Stimulated activated CD4-positive, alpha-beta T cell treated with anti-CD3 and anti-CD28 coated beads, Interleukin-12 subunit alpha, Interleukin-12 subunit beta, amount 100 ng/mL, for 48 hours (primary cell): ENCODE measurements at regions not wholly inside any gene's neighbourhood (a gene's known extent, or its start where the extent isn't known, plus 50 kb on each side); places are given as distances from the start of the nearest gene placed in this dataset.
"Not testable (repeated sequence)": the region's sequence is repeated elsewhere in the genome, so short reads cannot be mapped to it uniquely, and the experiment has no call there.

ENCODE experiments used
- DNase-seq, 3 donors: peaks; one replicate each; pipeline ENCODE4 v3.0.0-alpha.2; 2020; ENCODE audit warnings: low read depth in 2 of 3, low spot score in 1 of 3

DNA sequence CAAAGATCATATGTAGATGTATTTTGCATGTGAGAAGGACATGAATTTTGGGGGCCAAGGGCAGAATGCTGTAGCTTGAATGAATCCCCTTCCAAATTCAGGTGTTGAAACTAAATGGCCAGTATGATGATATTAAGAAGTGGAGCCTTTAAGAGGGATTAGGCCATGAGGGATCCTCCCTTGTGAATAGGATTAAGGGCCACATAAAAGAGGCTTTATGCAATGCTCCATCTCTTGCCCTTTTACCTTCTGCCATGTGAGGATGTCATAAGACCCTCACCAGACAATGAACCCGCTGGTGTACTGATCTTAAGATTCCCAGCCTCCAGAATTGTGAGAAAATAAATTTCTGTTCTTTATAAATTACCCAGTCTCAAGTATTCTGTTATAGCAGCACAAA is 206.1 kb downstream of the YTHDC2 start:
- no peak for DNase-seq

DNA sequence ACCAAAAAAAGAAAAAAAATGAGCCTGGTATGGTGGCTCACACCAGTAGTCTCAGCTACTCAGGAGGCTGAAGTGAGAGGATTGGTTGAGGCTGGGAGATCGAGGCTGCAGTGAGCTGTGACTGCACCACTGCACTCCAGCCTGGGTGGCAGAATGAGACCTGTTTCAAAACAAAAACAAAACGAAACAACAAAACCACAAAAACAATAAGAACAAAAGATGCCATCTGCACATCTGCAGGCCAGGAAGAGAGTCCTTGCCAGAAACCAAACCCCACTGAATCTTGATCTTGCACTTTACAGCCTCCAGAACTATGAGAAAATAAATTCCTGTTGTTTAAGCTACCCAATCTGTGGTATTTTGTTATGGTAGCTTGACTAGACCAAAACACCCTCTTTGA is 207.7 kb downstream of the YTHDC2 start:
- no peak for DNase-seq

DNA sequence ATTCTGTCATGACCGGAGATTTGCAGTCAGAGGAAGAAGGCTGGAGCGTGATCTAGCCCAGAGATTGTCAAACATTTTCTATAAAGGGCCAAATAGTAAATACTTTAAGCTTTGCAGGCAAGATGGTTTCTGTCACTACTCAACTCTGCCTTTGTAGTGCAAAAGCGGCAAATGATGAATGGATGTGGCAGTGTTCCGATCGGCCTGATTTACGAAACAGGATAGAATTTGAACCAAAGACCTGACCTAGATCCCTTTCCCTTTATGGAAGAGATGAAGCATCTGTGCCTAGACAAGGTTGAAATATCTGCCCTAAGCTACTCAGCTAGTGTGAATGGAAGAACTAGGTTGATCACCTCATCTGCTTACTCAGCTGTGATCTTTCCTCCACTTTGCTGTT is 209.5 kb downstream of the YTHDC2 start:
- DNase-seq: no peak

DNA sequence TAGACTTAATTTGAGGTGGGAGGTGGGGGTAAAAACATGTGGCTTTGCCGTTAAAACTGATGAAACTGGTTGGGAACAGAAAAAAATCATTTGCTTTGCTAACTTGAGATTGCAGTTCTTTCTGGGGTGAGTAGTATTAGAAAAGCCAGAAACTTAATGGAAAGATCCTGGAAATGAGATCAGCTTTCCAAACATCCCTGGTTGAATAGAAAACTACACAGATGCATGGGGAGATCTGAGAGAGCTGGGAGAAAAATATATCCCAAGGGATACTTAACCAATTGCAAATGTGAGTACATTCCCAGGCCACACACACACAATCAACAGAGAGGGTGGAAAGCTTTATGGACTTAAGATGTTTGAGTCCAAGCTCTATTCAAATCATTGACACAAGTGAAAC is 222.3 kb downstream of the YTHDC2 start:
- DNase-seq: no peak

DNA sequence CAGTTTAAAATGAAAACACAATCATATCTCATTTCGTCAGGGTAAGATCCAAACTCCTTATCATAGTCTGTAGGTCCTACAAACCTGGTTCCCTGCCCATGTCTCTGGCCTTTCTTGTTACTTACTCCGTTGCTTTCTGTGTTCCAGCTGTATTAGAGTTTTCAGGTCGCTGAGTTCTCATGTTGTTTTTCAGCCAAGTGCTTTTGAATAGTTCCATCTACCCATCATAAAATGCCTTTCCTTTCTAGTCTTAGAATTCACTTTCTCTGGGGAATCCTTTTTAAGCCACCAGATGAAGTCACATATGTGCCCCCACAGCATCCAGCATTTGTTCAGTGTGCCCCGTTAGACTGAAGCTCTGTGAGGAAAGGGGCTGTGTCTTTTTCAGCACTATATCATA is 228.7 kb downstream of the YTHDC2 start:
- no peak for DNase-seq

DNA sequence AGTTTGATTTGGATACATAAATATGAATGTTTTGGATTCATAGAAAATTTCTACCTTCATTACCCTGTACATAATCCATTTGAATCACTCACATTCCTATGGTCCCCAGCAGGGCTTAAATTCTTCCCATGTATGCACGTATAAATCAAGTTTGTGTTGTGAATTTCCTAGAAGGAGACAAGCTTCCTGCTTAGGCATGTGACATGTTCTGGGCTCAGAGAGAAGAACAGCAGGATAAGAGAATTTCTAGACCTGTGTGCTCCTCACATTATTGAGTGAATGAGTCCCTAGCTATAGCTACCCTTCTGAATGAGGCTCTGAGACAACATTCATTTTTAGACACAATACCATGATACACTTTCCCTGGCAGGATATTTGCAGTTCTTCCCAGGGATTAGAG is 229.1 kb downstream of the YTHDC2 start:
- no peak for DNase-seq

DNA sequence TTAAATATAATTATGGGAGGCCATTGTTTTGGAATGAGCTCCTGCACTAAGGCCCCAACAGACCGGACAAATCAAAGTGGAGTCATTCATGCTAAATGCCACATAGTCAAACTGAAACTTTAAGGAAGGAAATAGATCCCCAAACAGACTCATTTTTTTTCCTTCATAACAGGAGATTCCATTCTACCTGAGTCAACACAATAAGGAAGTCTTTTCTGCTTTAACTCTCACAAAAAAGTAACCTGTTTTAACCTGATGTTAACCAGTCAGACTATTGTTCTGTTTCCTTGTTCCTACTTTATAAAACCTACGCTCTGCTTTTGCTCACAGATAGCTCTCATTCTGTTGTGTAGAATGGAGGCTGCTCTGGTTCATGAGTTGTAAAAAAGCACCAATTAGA is 234.9 kb downstream of the YTHDC2 start:
- DNase-seq: no peak

DNA sequence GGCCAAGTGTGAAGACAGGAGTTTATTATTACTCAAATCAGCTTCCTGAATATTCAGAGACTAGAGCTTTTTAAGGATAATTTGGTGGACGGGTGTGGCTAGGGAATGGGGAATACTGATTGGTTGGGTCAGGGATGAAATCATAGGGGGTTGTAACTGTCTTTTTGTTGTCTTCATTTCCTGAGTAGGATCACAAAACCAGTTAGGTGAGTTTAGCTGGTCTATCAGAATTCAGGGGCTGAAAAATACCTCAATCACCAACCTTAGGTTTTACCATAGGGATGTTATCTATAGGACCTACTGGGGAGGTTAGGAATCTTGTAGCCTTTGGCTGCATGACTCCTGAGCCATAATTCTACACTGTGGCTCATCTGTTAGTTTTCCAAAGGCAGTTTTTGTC is 235.8 kb downstream of the YTHDC2 start:
- DNase-seq: no peak

DNA sequence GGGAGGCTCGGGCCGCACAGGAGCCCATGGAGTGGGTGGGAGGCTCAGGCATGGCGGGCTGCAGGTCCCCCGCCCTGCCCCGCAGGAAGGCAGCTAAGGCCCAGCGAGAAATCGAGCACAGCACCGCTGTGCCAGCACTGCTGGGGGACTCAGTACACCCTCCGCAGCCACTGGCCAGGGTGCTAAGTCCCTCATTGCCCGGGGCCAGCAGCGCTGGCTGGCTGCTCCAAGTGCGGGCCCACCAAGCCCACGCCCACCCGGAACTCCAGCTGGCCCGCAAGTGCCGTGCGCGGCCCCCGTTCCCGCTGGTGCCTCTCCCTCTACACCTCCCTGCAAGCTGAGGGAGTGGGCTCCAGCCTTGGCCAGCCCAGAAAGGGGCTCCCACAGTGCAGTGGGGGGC is 239.7 kb downstream of the YTHDC2 start:
- DNase-seq: not testable (repeated sequence)

DNA sequence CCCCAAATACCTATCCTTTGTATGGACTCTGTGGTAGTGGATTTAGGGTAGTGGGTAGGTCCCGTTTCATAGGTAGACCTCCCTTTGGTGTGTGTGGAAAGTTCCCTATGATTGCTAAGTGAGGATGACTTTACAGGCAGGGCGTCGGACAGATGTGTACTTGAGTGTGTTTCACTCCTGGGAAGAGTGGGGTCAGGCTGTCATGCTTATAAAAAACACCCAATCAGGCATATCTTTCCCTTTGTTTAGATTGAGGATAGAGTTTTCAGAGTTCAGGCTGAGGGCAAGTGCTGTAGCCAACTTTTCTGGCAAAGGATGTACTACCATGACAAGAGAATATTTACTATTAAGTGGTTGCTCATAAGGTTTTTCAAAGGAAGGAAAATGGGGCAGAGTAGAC is 242.0 kb downstream of the YTHDC2 start:
- no peak for DNase-seq

DNA sequence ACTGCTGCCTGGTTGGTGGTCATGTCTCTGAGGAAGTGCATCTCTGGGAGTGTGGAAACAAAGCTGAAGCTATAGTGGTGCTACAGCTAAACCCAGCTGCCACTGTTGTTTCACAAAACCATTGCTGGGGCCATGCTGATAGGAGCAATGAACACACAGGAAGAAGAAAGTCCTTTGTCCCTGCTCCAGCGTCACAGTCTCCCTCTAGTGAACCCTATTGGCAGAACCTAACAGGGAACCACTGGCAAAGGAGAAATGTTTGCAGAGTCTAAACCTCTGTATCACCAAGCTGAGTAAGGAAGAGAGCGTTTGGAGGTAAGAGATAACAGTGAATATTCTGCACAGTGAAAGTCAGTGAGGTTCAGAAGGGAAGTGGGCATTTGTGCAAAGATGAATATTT is 244.0 kb downstream of the YTHDC2 start:
- DNase-seq: no peak

DNA sequence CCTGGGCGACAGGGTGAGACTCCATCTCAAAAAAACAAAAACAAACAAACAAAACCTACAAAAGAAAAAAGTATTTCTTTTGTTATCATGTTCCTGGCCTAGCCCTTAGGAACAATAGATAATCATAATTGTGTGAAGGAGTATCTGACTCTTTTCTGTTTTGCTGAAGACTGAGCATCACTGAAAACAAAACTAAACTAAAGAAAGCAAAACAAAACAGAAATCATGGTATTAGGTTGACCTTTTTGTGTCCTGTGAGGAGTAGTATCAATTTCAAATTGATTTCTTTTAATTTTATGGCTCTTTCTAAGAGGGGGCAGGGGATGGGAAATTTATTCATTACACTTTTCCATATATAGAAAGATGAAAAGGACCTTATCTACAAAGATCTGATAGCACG is 246.0 kb downstream of the YTHDC2 start:
- no peak for DNase-seq

DNA sequence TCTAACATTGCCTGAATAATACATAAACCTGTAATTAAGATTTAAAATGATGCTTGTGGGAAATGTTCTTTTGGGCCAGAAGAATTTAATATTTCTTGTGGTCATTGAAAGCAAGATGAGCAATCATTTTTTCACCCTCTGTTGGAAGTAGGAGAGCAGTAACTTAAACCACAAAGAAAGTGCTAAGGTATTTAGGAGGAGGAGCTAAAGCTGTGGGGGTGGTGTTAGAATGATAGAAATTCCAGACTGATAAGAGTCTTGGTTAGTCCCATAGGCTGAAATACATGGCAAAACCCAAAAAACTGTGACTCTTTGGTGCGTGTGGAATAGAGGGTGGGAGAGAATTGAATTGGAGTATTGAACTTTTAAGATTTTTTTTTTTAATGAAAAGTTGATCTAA is 247.0 kb downstream of the YTHDC2 start:
- no peak for DNase-seq

DNA sequence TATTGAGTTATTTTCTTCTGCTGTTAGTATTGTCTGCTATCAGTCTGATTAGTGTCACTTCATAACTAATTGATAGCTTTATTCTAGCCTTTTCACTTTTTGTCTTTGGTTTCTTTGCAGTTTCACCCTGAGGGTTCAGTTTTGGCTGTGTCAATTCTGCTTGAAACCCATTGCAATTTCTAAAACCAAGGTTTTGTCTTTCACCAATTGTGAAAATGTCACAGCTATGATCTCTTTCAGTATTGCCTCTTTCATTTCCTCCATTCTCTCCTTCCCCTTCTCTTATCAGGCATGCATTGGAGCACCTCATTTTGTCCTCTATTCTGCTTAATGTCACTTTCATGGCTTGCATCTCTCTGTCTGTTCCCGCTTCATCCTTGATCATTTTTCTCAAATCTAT is 248.1 kb downstream of the YTHDC2 start:
- no peak for DNase-seq

DNA sequence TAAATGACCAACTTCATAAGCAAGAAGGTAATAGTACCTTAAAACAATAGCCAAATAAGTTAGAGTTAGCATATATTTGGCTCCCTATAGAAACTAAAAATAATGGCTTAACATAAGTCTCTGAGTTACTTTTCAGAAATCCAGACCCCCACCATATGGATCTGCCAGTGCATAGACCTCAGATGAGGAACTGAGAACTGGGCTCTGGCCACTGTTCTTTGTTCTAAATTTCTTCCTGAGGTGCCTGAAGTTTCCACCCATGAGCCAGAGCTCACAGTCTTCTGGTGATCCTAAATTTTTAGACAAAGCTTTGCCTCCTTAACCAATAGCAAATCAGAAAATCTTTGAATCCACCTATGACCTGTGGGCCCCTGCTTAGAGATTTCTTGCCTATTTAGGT is 250.9 kb downstream of the YTHDC2 start:
- DNase-seq: no peak

DNA sequence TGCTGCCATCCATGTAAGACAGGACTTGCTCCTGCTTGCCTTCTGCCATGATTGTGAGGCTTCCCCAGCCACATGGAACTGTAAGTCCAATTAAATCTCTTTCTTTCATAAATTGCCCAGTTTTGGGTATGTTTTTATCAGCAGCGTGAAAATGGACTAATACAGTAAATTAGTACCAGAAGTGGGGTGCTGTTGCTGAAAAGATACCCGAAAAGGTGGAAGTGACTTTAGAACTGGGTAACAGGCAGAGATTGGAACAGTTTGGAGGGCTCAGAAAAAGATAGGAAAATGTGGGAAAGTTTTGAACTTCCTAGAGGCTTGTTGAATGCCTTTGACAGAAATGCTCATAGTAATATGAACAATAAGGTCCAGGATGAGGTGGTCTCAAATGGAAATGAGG is 253.3 kb downstream of the YTHDC2 start:
- not testable (repeated sequence) for DNase-seq

DNA sequence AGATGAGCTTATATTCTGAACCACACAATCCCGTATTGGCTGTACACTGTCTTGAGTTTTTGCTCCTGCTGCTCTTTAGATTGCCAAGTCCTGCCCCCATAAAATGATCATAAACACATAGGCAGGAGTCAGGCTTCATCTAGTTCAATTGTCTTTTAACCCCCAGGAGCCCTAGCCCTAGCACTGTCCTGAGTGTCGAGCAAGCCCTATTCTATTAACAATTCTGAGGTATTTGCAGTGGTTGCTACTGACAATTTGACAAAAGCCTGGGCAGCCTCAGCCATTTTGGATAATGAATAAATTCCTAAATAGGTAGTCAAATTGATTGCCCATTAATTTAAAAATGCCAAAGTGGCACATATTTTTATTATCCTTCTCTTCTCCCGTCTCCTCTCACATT is 257.2 kb downstream of the YTHDC2 start:
- no peak for DNase-seq

DNA sequence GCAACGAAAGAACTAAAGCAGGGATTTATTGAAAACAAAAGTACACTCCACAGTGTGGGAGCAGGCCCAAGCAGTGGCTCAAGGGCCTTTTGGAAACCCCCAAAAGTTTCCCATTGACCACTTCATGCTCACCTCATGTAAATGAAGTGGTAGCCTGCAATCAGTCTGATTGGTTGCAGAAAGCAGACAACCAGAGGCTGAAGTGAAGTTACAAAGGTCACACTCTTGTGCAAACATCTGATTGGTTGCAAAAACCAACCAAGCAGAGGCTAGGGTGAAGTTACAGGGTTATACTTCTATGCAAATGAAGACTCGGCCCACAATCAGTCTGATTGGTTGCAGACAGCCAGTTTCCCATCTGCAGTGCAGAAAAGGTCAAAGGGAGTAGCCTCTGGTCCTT is 258.0 kb downstream of the YTHDC2 start:
- no peak for DNase-seq

DNA sequence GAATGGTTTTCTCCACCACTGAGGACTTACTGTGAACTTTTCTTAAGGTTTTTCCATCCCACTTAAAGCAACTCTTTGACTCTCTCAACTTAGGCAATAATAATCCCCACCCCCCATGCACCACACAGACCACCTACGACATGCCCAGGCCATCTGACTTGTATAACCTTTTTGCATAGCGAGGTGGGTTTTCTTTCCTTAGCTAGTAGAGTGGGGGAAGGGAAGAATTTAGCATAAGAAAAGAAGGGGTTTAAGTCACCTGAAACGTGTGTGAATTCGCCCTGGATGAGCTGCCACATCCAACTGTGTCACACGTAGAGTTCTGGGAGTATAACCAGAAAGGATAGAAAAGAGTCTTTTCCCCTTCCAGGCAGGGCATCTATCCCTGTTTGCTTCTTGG is 262.7 kb downstream of the YTHDC2 start:
- no peak for DNase-seq

DNA sequence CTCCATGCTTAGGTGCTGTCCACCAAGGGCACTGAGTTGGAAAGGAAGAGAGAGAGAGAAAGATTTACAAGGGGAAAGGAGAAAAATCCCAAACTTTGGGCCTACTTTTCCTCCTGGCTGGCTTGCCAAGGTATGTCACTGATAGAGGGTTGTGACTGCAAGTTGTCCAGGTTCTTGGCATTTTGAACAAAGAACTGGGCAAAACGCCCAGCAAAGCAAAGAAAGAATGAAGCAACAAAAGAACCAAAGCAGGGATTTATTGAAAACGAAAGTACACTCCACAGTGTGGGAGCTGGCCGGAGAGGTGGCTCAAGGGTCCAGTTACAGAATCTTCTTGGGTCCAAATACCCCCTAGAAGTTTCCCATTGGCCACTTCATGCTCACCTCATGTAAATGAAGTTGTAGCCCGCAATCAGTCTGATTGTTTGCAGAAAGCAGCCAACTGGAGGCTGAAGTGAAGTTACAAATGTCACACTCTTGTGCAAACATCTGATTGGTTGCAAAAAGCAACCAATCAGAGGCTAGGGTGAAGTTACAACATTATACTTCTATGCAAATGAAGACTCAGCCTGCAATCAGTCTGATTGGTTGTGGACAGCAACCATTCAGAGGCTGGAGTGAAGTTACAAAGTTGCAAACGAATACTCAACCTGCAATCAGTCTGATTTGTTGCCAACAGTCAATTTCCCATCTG is 263.5 kb downstream of the YTHDC2 start:
- DNase-seq: no peak

DNA sequence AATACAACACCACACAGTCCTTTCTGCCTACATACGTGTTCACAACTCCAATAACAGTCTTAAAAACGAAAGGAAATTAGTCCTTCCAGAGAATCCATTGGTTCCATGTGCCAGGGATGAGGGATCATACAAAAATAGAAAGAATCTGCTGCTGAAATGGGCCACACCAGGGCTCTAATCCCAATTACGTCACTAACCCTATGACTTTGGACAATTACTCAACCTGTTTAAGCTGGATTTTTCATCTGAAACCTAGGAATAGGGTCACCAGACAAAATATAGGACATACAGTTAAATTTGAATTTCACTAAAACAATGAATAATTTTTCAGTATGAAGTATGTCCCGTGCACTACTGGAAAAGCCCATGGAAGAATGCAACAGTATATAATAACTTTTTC is 264.7 kb downstream of the YTHDC2 start:
- no peak for DNase-seq

DNA sequence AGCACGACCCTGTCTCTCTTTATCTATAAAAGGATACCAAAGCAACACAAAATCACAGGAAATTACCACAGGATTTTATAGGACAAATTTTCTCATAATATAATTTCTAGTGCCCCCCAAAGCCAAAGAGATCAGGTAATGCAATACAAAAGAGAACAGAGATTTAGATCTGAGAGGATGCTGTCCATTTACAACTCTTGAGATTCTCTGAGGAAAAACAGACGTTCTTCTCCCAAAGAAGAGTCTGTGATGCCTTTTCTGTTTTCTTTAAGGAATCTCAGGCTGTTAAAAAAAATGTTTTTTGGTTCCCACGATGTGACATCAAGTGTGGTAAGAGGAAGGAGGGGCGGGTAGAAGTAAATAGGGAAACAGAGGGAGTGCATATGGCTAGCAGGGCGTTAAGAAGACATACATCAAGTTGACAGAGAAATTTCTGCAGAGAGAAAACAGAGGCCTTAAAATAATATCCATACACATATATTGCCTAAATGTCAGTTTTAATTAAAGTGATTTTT is 274.7 kb downstream of the YTHDC2 start:
- DNase-seq: no peak

DNA sequence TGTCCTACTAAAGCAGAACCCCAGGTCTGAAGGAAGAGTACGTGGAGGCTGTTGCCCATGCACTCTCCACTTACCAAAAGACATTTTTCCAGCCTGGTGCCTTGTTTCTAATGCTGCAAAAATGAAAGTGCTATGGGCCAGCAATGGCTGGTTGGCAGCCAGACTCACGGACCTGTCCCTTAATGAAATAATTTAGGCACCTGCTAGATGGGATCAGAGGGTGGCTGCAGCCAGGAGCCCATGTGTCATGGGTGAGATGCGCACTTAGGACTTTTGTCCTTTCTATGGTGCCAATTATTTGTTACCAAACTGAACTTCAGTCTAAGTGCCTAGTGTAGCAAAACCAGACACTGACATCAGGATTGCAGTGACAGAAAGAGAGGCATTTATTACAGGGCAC is 276.3 kb downstream of the YTHDC2 start:
- no peak for DNase-seq

DNA sequence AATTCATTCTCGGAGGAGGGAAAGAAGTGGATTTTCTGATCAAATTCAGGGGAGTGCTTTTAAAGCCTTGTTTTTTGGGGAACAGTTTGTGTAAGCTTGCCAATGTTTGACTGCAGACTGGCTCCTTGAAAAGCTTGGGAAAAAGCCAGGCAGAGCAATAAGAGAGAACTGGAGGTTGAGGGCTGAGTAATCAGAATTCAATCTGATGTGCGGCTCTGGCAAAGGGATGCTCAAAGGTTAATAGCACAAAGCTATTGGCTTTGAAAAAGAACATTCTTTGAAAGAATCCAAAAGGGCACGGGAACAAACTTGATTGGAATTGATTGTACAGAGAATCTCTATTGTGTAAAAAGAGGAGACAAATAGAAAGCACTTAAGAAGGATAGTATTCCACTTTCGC is 279.3 kb downstream of the YTHDC2 start:
- no peak for DNase-seq
